ENCODE measurements at regions not wholly inside any gene's neighbourhood (a gene's known extent, or its start where the extent isn't known, plus 50 kb on each side); places are given as distances from the start of the nearest gene placed in this dataset.

- H3K4me3 ChIP-seq (ENCODE audit: low read depth, low read length) = no peak overlapping the region
- no peak overlapping the region for H3K27ac ChIP-seq (ENCODE audit: extremely low read depth, low read depth, low read length)
- no peaks in the 10 kb centered on the region for H3K4me1 ChIP-seq (ENCODE audit: control insufficient read depth, insufficient read depth, low read length)
- H3K36me3 ChIP-seq (ENCODE audit: control insufficient read depth in 2 of 2, insufficient read depth in 1 of 2, low read length in 2 of 2) = no peaks in the 10 kb centered on the region
- TF ChIP-seq ZNF514 (tag by site-specific recombination; IDR thresholded peaks at IDR 0.05) = no peak
- no peak for TF ChIP-seq ZNF544 (tag by site-specific recombination; IDR thresholded peaks at IDR 0.05)
- TF ChIP-seq PRDM6 (tag by site-specific recombination; IDR thresholded peaks at IDR 0.05) = no peak
- TF ChIP-seq KLF9 (tag by site-specific recombination; IDR thresholded peaks at IDR 0.05; ENCODE audit: low read depth) = no peak
- TF ChIP-seq TCF7L2 (IDR thresholded peaks at IDR 0.05; ENCODE audit: borderline replicate concordance, low read depth, low read length) = no peak
- no peak for TF ChIP-seq IKZF3 (tag by site-specific recombination; IDR thresholded peaks at IDR 0.05)
- no peak for TF ChIP-seq ZNF776 (tag by site-specific recombination; IDR thresholded peaks at IDR 0.05; ENCODE audit: borderline replicate concordance)
- TF ChIP-seq ZNF394 (tag by site-specific recombination; IDR thresholded peaks at IDR 0.05; ENCODE audit: borderline replicate concordance) = no peak
- CTCF ChIA-PET = interaction anchor here (0.6 kb wide), 1 partner anchor 157 kb away, joined by 4 read pairs; no protein-coding TSS in a partner anchor
- no peaks in the 10 kb centered on the region for H3K9me3 ChIP-seq (ENCODE audit: control insufficient read depth, insufficient read depth, low read depth, low read length)
- POLR2A ChIA-PET = no interaction called here
Measured at GRCh38 chr14:43956741-43957140, 550.3 kb downstream of the FSCB start.

DNA sequence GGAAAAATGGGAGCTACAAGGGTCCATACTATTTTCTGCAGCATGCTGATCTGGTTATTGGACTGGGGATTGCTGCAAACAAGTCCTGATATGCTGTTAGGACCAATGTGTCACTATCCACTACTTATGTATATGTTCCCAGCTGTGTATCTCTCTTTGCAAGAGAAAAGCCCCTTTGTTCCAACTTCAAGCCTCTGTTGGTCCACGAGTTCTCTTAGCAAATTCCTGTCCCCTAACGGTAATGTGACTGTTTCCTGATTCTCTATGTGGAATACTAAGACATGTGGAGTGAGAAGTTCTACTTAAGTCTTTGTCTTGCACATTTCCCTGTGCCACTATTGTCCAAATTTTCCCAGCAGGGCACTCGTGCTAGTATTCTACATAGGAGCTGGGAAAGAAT is 557.7 kb downstream of the FSCB start:
- ChIA-PET CTCF (no interaction called here), POLR2A (no interaction called here)
- Histone ChIP-seq H3K9me3 (ENCODE audit: control insufficient read depth, insufficient read depth, low read depth, low read length) (no peaks in the 10 kb centered on the region), H3K36me3 (ENCODE audit: control insufficient read depth in 2 of 2, insufficient read depth in 1 of 2, low read length in 2 of 2) (no peaks in the 10 kb centered on the region), H3K27ac (ENCODE audit: extremely low read depth, low read depth, low read length) (no peak overlapping the region), H3K4me3 (ENCODE audit: low read depth, low read length) (no peak overlapping the region), H3K4me1 (ENCODE audit: control insufficient read depth, insufficient read depth, low read length) (no peaks in the 10 kb centered on the region)
- TF ChIP-seq ZNF776 (tag by site-specific recombination; IDR thresholded peaks at IDR 0.05; ENCODE audit: borderline replicate concordance) (no peak), ZNF664 (tag by site-specific recombination; IDR thresholded peaks at IDR 0.05) (no peak), ZNF621 (tag by site-specific recombination; IDR thresholded peaks at IDR 0.05) (no peak), TCF7L2 (IDR thresholded peaks at IDR 0.05; ENCODE audit: borderline replicate concordance, low read depth, low read length) (no peak), ZNF513 (tag by site-specific recombination; IDR thresholded peaks at IDR 0.05) (no peak), ZBTB17 (tag by site-specific recombination; IDR thresholded peaks at IDR 0.05) (no peak), ZNF121 (tag by site-specific recombination; IDR thresholded peaks at IDR 0.05) (no peak), ZNF624 (tag by site-specific recombination; IDR thresholded peaks at IDR 0.05) (no peak), OVOL3 (tag by site-specific recombination; IDR thresholded peaks at IDR 0.05) (no peak), ZNF157 (tag by site-specific recombination; IDR thresholded peaks at IDR 0.05) (no peak), ZNF76 (tag by site-specific recombination; IDR thresholded peaks at IDR 0.05; ENCODE audit: borderline replicate concordance, low read depth) (no peak), KLF8 (tag by site-specific recombination; IDR thresholded peaks at IDR 0.05) (no peak), ZNF580 (tag by site-specific recombination; IDR thresholded peaks at IDR 0.05) (no peak), ZNF221 (tag by site-specific recombination; IDR thresholded peaks at IDR 0.05; ENCODE audit: borderline replicate concordance) (no peak), ZNF548 (tag by site-specific recombination; IDR thresholded peaks at IDR 0.05) (no peak)

Data from HEK293 (cell line).